Fibroblast of lung (primary cell): ENCODE measurements at regions not wholly inside any gene's neighbourhood (a gene's known extent, or its start where the extent isn't known, plus 50 kb on each side); places are given as distances from the start of the nearest gene placed in this dataset.
"Not testable (repeated sequence)": the region's sequence is repeated elsewhere in the genome, so short reads cannot be mapped to it uniquely, and the experiment has no call there.

ENCODE experiments used
- DNase-seq, 2 donors: peaks; one replicate each; pipeline versions ENCODE4 v3.0.0 to v3.0.0-alpha.2; 2010; ENCODE audit warnings: low read depth in 2 of 2
- H2AFZ ChIP-seq: 2 replicates; pipeline ENCODE4 v1.5.1; 2012; ENCODE audit warnings: low read length, control low read depth, inconsistent platforms
- H3K27ac ChIP-seq: 2 replicates; pipeline ENCODE4 v1.5.1; 2011; ENCODE audit warnings: low read length, control low read depth; ENCODE audit not compliant: insufficient read depth
- H3K27me3 ChIP-seq: 2 replicates; pipeline ENCODE4 v1.5.1; 2011; ENCODE audit warnings: mild to moderate bottlenecking, low read length; ENCODE audit not compliant: control insufficient read depth, insufficient read depth
- H3K36me3 ChIP-seq: 2 replicates; pipeline ENCODE4 v1.5.1; 2011; ENCODE audit warnings: low read length; ENCODE audit not compliant: control insufficient read depth, insufficient read depth
- H3K4me1 ChIP-seq: 2 replicates; pipeline ENCODE4 v1.5.1; 2011; ENCODE audit warnings: low read length; ENCODE audit not compliant: control insufficient read depth, insufficient read depth; ENCODE audit errors: extremely low read depth
- H3K4me2 ChIP-seq: 2 replicates; pipeline ENCODE4 v1.5.1; 2011; ENCODE audit warnings: low read length, control low read depth; ENCODE audit not compliant: insufficient read depth; ENCODE audit errors: extremely low read depth
- H3K4me3 ChIP-seq, 4 experiments: fragments of 200-600 bp in 1 of 4; sonication (generic) in 1 of 4; replicated peaks in 1 of 4; 2 replicates each; pipeline ENCODE4 v1.5.1; 2011 to 2016; ENCODE audit warnings: low read length in 4 of 4, low read depth in 3 of 4, mild to moderate bottlenecking in 3 of 4, control low read depth in 2 of 4, inconsistent platforms in 1 of 4, mixed read lengths in 1 of 4; ENCODE audit not compliant: insufficient read depth in 1 of 4; ENCODE audit errors: control extremely low read depth in 1 of 4
- H3K79me2 ChIP-seq: 2 replicates; pipeline ENCODE4 v1.5.1; 2012; ENCODE audit warnings: mild to moderate bottlenecking, low read length, inconsistent platforms; ENCODE audit not compliant: control insufficient read depth, insufficient read depth
- H3K9ac ChIP-seq: 2 replicates; pipeline ENCODE4 v1.5.1; 2011; ENCODE audit warnings: mild to moderate bottlenecking, low read length, control low read depth; ENCODE audit not compliant: insufficient read depth
- H3K9me3 ChIP-seq: 2 replicates; pipeline ENCODE4 v1.5.1; 2012; ENCODE audit warnings: low read depth, low read length; ENCODE audit not compliant: control insufficient read depth, insufficient read depth
- H4K20me1 ChIP-seq: 2 replicates; pipeline ENCODE4 v1.5.1; 2011; ENCODE audit warnings: low read length; ENCODE audit not compliant: control insufficient read depth, insufficient read depth; ENCODE audit errors: extremely low read depth
- CTCF ChIP-seq, 2 donors: IDR thresholded peaks in 1 of 2; conservative IDR thresholded peaks in 1 of 2; 1 replicate in 1 of 2; 2 replicates in 1 of 2; pipeline ENCODE4 v1.5.1; 2011 to 2012; ENCODE audit warnings: low read length in 2 of 2, control low read depth in 1 of 2, inconsistent platforms in 1 of 2, low read depth in 1 of 2, mild to moderate bottlenecking in 1 of 2
- EZH2 ChIP-seq: IDR thresholded peaks from 2 replicates; pipeline ENCODE4 v1.5.1; 2012; ENCODE audit warnings: low read length, control low read depth, mild to moderate bottlenecking; ENCODE audit errors: missing control alignments

GRCh38 chr2:216985658-216986141 lies 125.8 kb upstream of the TNP1 start:
- Histone ChIP-seq H3K4me3 (no peak overlapping the region), H3K4me1 (no peaks in the 10 kb centered on the region)
- DNase-seq: peak in 1 of 2 donors; percentile 8

GRCh38 chr2:216984937-216985336 lies 125.1 kb upstream of the TNP1 start:
- H3K27me3 ChIP-seq: no peaks in the 10 kb centered on the region
- DNase-seq: no peak
- H4K20me1 ChIP-seq: no peaks in the 10 kb centered on the region
- no peak overlapping the region for H3K27ac ChIP-seq
- no peak overlapping the region for H3K9ac ChIP-seq
- no peaks in the 10 kb centered on the region for H3K4me1 ChIP-seq
- H3K4me3 ChIP-seq: no peak overlapping the region
- no peaks in the 10 kb centered on the region for H3K9me3 ChIP-seq
- H3K36me3 ChIP-seq: no peaks in the 10 kb centered on the region
- H2AFZ ChIP-seq: no peak overlapping the region
- no peak overlapping the region for H3K4me2 ChIP-seq
- no peak for TF ChIP-seq CTCF (conservative IDR thresholded peaks at IDR 0.05 in 1 of 2, IDR thresholded peaks at IDR 0.05 in 1 of 2; ENCODE audit: low read depth in 1 of 2, low read length in 2 of 2)
- TF ChIP-seq EZH2: no peak
- H3K79me2 ChIP-seq: no peaks in the 10 kb centered on the region

More at GRCh38 chr2:216985658-216986141, 125.8 kb upstream of the TNP1 start:
- Histone ChIP-seq H3K4me2 (no peak overlapping the region), H3K9ac (no peak overlapping the region), H2AFZ (no peak overlapping the region), H3K36me3 (no peaks in the 10 kb centered on the region), H3K79me2 (no peaks in the 10 kb centered on the region), H3K9me3 (no peaks in the 10 kb centered on the region), H3K27ac (no peak overlapping the region), H4K20me1 (no peaks in the 10 kb centered on the region), H3K27me3 (no peaks in the 10 kb centered on the region)
- no peak for TF ChIP-seq CTCF (conservative IDR thresholded peaks at IDR 0.05 in 1 of 2, IDR thresholded peaks at IDR 0.05 in 1 of 2; ENCODE audit: low read depth in 1 of 2, low read length in 2 of 2)
- no peak for TF ChIP-seq EZH2

GRCh38 chr2:216981951-216982350 lies 122.1 kb upstream of the TNP1 start:
- H3K9ac ChIP-seq, H3K4me2 ChIP-seq, H3K9me3 ChIP-seq, H4K20me1 ChIP-seq, H3K4me3 ChIP-seq, H3K27ac ChIP-seq, H3K27me3 ChIP-seq, H3K36me3 ChIP-seq, DNase-seq, H2AFZ ChIP-seq, H3K4me1 ChIP-seq, H3K79me2 ChIP-seq: not testable (repeated sequence)

- not testable (repeated sequence) for H2AFZ ChIP-seq, H3K4me2 ChIP-seq, H3K79me2 ChIP-seq, H4K20me1 ChIP-seq, H3K27me3 ChIP-seq, DNase-seq, H3K4me3 ChIP-seq, H3K36me3 ChIP-seq, H3K4me1 ChIP-seq, H3K27ac ChIP-seq, H3K9ac ChIP-seq, H3K9me3 ChIP-seq
These were observed 120.6 kb upstream of the TNP1 start for GRCh38 chr2:216980510-216980909.
